Bronchial epithelial cell (primary cell): ENCODE measurements at regions not wholly inside any gene's neighbourhood (a gene's known extent, or its start where the extent isn't known, plus 50 kb on each side); places are given as distances from the start of the nearest gene placed in this dataset.
A peak's percentile ranks its signal among the peaks of the same experiment; 100 is the strongest.

Experiments
- DNase-seq: peaks from one replicate; pipeline ENCODE4 v3.0.0-alpha.2; 2010; ENCODE audit warnings: low read depth
- FAIRE-seq: peaks from 2 replicates; lab custom pipeline; 2011; peaks lifted over from hg19 to GRCh38; lab: Jason Lieb, UNC
- H3K27me3 ChIP-seq: 2 replicates; pipeline ENCODE4 v1.5.1; 2011; ENCODE audit warnings: low read length; ENCODE audit not compliant: control insufficient read depth, insufficient read depth
- H3K36me3 ChIP-seq: 2 replicates; pipeline ENCODE4 v1.5.1; 2011; ENCODE audit warnings: low read length; ENCODE audit not compliant: control insufficient read depth, insufficient read depth
- H3K4me3 ChIP-seq: 2 replicates; pipeline ENCODE4 v1.5.1; 2011; ENCODE audit warnings: mild to moderate bottlenecking, low read depth, low read length, control low read depth
- TF ChIP-seq, protein P1 (sequence below): IDR thresholded peaks from 2 replicates; pipeline ENCODE4 v1.5.1; 2011; ENCODE audit warnings: mild to moderate bottlenecking, moderate library complexity, low read length, control low read depth, inconsistent platforms; ENCODE audit not compliant: insufficient read depth, severe bottlenecking

GRCh38 chr11:46198245-46199240, 77.3 kb upstream of the PHF21A start:
- Histone ChIP-seq H3K36me3 (no peaks in the 10 kb centered on the region), H3K4me3 (no peak overlapping the region), H3K27me3 (peaks cover 9% of the 10 kb centered on the region)
- FAIRE-seq (no peak), DNase-seq (no peak)
- TF ChIP-seq, protein P1, sequence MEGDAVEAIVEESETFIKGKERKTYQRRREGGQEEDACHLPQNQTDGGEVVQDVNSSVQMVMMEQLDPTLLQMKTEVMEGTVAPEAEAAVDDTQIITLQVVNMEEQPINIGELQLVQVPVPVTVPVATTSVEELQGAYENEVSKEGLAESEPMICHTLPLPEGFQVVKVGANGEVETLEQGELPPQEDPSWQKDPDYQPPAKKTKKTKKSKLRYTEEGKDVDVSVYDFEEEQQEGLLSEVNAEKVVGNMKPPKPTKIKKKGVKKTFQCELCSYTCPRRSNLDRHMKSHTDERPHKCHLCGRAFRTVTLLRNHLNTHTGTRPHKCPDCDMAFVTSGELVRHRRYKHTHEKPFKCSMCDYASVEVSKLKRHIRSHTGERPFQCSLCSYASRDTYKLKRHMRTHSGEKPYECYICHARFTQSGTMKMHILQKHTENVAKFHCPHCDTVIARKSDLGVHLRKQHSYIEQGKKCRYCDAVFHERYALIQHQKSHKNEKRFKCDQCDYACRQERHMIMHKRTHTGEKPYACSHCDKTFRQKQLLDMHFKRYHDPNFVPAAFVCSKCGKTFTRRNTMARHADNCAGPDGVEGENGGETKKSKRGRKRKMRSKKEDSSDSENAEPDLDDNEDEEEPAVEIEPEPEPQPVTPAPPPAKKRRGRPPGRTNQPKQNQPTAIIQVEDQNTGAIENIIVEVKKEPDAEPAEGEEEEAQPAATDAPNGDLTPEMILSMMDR, result no peak

GRCh38 chr11:46197421-46197820, 76.2 kb upstream of the PHF21A start:
- FAIRE-seq, result no peak
- Histone ChIP-seq H3K36me3 (no peaks in the 10 kb centered on the region), H3K27me3 (peaks cover 8% of the 10 kb centered on the region), H3K4me3 (no peak overlapping the region)
- DNase-seq, result no peak
- TF ChIP-seq, protein P1, result no peak

DNA sequence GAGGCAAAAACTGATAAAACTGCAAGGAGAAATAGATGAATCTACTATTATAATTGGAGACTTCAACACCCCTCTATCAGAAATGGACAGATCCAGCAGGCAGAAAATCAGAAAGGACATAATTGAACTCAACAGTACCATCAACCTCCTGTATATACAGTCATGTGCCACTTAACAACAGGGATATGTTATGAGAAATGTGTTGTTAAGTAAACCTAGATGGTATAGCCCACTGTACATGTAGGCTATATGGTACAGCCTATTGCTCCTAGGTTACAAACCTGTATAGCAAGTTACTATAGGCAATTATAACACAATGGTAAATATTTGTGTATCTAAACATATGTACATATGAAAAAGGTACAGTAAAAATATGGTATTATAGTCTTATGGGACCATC, 66.8 kb upstream of the PHF21A start:
- Histone ChIP-seq H3K36me3 (no peaks in the 10 kb centered on the region), H3K27me3 (peaks cover 18% of the 10 kb centered on the region), H3K4me3 (no peak overlapping the region)
- FAIRE-seq (peak; percentile 36), DNase-seq (no peak)
- TF ChIP-seq, protein P1, result no peak

DNA sequence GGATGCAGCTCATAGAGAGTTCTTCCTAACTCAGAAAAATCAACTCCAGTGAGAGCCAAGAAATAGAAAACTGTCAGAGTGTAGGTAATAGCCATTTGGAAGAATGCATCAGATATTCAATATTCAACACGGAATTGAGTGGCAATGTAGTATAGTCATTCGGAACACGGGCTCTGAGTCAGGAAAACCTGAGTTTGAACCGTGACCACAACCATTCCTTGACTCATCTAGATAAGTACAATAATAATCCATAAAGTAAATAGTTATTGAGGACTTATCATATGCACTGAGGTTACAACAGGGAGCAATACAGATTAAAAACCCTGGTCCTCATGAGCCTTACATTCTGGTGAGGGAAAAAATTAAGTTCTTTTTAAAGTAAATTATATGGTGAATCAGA, 62.6 kb upstream of the PHF21A start:
- DNase-seq (peak; percentile 91), FAIRE-seq (no peak)
- peaks cover 38% of the 10 kb centered on the region for H3K27me3 ChIP-seq
- TF ChIP-seq, protein P1, result no peak
- H3K4me3 ChIP-seq, result no peak overlapping the region
- H3K36me3 ChIP-seq, result no peaks in the 10 kb centered on the region

GRCh38 chr11:46181843-46182424, 60.7 kb upstream of the PHF21A start:
- Histone ChIP-seq H3K4me3 (no peak overlapping the region), H3K27me3 (peaks cover 43% of the 10 kb centered on the region), H3K36me3 (no peaks in the 10 kb centered on the region)
- TF ChIP-seq, protein P1, result no peak
- DNase-seq (no peak), FAIRE-seq (no peak)
